IPS-20b (cell line): ENCODE measurements at regions not wholly inside any gene's neighbourhood (a gene's known extent, or its start where the extent isn't known, plus 50 kb on each side); places are given as distances from the start of the nearest gene placed in this dataset.
"Not testable (repeated sequence)": the region's sequence is repeated elsewhere in the genome, so short reads cannot be mapped to it uniquely, and the experiment has no call there.

Source experiments
- H3K27ac ChIP-seq: one replicate; pipeline ENCODE4 v1.5.1; 2013; ENCODE audit warnings: low read length
- H3K27me3 ChIP-seq: 2 replicates; pipeline ENCODE4 v1.6.1; 2013; ENCODE audit warnings: mild to moderate bottlenecking, low read length, inconsistent platforms; ENCODE audit not compliant: insufficient read depth
- H3K36me3 ChIP-seq: 2 replicates; pipeline ENCODE4 v1.6.1; 2013; ENCODE audit warnings: low read depth, mild to moderate bottlenecking, inconsistent platforms, low read length, moderate library complexity; ENCODE audit not compliant: insufficient read depth
- H3K4me1 ChIP-seq: 2 replicates; pipeline ENCODE4 v1.6.1; 2013; ENCODE audit warnings: mild to moderate bottlenecking, control low read depth, inconsistent platforms, low read length, moderate library complexity; ENCODE audit not compliant: insufficient read depth
- H3K4me3 ChIP-seq: 2 replicates; pipeline ENCODE4 v1.5.1; 2013; ENCODE audit warnings: mild to moderate bottlenecking, low read length, inconsistent platforms
- H3K9ac ChIP-seq: 2 replicates; pipeline ENCODE4 v1.6.1; 2013; ENCODE audit warnings: low read depth, mild to moderate bottlenecking, inconsistent platforms, low read length, moderate library complexity
- H3K9me3 ChIP-seq: 2 replicates; pipeline ENCODE4 v1.6.1; 2013; ENCODE audit warnings: mild to moderate bottlenecking, low read depth, low read length, inconsistent platforms; ENCODE audit not compliant: insufficient read depth

DNA sequence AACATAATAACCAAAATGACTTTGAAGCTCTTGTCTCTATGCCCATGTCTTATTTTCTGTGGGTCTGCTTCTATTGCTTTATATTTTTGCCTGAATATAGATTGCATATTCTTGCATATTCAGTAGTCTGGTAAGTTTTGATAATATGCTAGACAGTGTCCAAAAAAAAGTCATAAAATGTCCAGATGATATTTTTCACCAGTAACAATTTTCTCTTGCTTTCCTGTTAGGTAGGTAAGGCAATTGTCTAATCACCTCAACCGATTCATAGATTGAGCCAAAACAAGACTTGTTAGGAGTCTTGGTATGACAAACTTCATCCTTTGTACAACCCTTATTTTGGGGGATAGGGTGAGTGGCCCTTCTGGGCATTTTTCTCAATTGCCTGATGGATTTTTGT lies 277.0 kb upstream of the NRP1 start:
- Histone ChIP-seq H3K9ac (no peak overlapping the region), H3K27ac (no peak overlapping the region), H3K36me3 (no peaks in the 10 kb centered on the region), H3K27me3 (no peaks in the 10 kb centered on the region), H3K4me1 (peaks cover 6% of the 10 kb centered on the region; the same call in 1 of the 2 replicates), H3K4me3 (no peak overlapping the region), H3K9me3 (no peaks in the 10 kb centered on the region)

DNA sequence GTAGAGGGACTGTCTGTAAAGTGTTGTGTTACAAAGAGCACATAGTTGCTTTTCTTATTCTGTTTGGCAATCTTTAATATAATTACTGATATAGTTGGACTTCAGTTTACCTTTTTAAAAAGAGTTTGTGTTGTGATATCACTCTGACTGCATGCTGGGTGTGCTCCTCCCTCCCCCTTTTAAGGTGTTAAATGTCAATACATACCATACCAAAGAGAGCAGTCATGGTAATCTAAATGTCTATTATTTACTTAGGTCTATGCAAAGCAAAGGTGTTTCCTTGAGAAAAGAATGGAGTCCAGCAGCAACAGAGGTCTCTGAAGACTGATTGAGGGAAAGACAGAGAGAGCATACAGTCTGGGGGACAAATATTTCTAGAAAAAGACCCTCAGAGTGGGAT lies 275.1 kb upstream of the NRP1 start:
- H3K9ac ChIP-seq = no peak overlapping the region
- H3K27ac ChIP-seq = no peak overlapping the region
- no peak overlapping the region for H3K4me3 ChIP-seq
- no peaks in the 10 kb centered on the region for H3K9me3 ChIP-seq
- H3K4me1 ChIP-seq = peaks cover 6% of the 10 kb centered on the region; the same call in 1 of the 2 replicates
- H3K27me3 ChIP-seq = no peaks in the 10 kb centered on the region
- no peaks in the 10 kb centered on the region for H3K36me3 ChIP-seq

- H3K36me3 ChIP-seq = no peaks in the 10 kb centered on the region
- H3K9me3 ChIP-seq = no peaks in the 10 kb centered on the region
- no peak overlapping the region for H3K27ac ChIP-seq
- no peaks in the 10 kb centered on the region for H3K27me3 ChIP-seq
- no peak overlapping the region for H3K9ac ChIP-seq
- no peaks in the 10 kb centered on the region; the same call in 1 of the 2 replicates for H3K4me1 ChIP-seq
- no peak overlapping the region for H3K4me3 ChIP-seq
Measured at GRCh38 chr10:33602278-33602677, 267.8 kb upstream of the NRP1 start.

- Histone ChIP-seq H3K27me3 (no peaks in the 10 kb centered on the region), H3K4me3 (no peak overlapping the region), H3K4me1 (no peaks in the 10 kb centered on the region; the same call in 1 of the 2 replicates), H3K9ac (no peak overlapping the region), H3K36me3 (no peaks in the 10 kb centered on the region), H3K9me3 (no peaks in the 10 kb centered on the region), H3K27ac (no peak overlapping the region)
Measured at GRCh38 chr10:33600381-33600780, 265.9 kb upstream of the NRP1 start.

GRCh38 chr10:33596422-33596821 lies 262.0 kb upstream of the NRP1 start:
- Histone ChIP-seq H3K27me3 (no peaks in the 10 kb centered on the region), H3K36me3 (no peaks in the 10 kb centered on the region), H3K9me3 (no peaks in the 10 kb centered on the region), H3K4me1 (no peaks in the 10 kb centered on the region), H3K4me3 (no peak overlapping the region), H3K9ac (no peak overlapping the region), H3K27ac (no peak overlapping the region)

DNA sequence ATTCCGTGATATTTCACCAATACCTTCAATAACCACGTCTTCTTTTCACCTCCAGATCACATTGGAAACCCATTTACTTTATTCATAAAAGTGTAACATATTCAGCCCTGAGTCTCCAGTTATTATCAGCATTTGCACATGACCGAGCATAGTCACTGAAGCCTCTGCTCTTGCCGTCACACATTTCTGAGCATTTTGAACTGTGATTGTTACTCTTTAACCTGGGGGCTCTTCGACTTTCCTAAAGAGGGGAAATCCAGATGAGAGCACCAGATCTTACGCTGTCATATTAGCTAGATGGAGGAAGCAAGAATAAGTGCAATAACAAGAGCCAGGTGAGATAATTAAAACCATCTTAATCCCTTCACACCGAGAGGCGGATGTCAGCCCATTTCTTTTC lies 260.0 kb upstream of the NRP1 start:
- Histone ChIP-seq H3K4me1 (no peaks in the 10 kb centered on the region), H3K27ac (no peak overlapping the region), H3K9me3 (no peaks in the 10 kb centered on the region), H3K4me3 (no peak overlapping the region), H3K27me3 (no peaks in the 10 kb centered on the region), H3K9ac (no peak overlapping the region), H3K36me3 (no peaks in the 10 kb centered on the region)

GRCh38 chr10:33588974-33589600 lies 254.6 kb upstream of the NRP1 start:
- H3K4me1 ChIP-seq = no peaks in the 10 kb centered on the region
- no peaks in the 10 kb centered on the region for H3K27me3 ChIP-seq
- H3K9ac ChIP-seq = no peak overlapping the region
- no peak overlapping the region for H3K27ac ChIP-seq
- peaks cover 17% of the 10 kb centered on the region for H3K9me3 ChIP-seq
- H3K4me3 ChIP-seq = 0 out of 2 replicates have a peak overlapping the region, but pooled peaks have one; percentile 0
- H3K36me3 ChIP-seq = no peaks in the 10 kb centered on the region

DNA sequence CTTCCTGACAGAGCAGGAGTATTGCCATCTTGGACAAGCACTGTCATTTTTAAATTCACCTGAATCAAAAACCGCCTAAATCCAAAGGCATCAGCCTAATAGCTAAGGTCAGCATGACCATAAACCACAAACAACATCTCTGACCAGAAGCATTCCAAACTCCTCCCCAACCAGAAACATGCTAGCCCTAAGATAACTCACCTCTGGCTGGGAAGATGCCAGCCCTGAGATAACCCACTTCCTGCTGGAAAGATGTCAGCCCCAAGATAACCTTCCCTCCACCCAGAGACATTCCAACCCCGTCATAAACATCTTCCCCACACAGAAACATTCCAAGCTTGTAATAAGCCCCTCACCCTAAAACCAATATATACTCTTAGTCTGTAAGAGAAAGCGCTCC lies 250.1 kb upstream of the NRP1 start:
- H3K27ac ChIP-seq, H3K9ac ChIP-seq, H3K4me1 ChIP-seq, H3K36me3 ChIP-seq, H3K27me3 ChIP-seq, H3K4me3 ChIP-seq: not testable (repeated sequence)
- peaks cover 17% of the 10 kb centered on the region for H3K9me3 ChIP-seq

DNA sequence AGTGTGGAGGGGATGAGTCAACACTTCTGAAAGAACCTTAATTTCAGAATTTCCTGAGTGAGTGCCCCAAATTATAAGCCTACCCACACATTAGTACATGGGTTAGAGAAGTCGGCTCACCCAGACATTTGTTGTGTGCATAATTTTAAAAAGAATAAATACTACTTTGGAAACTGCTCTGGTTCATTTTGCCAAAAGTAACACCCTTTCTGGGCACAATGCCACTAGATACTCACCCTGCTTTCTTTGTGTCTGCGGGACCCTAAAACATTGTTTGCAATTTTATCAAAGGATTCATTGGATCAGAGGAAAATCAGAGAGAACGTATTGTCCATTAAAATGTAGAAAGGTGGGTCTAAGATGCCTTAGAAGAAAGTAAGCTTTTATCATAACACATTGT lies 245.5 kb upstream of the NRP1 start:
- H3K27me3 ChIP-seq = no peaks in the 10 kb centered on the region
- no peaks in the 10 kb centered on the region for H3K4me1 ChIP-seq
- H3K36me3 ChIP-seq = no peaks in the 10 kb centered on the region
- no peak overlapping the region for H3K9ac ChIP-seq
- H3K9me3 ChIP-seq = no peaks in the 10 kb centered on the region
- H3K27ac ChIP-seq = no peak overlapping the region
- H3K4me3 ChIP-seq = no peak overlapping the region

- H3K4me3 ChIP-seq = no peak overlapping the region
- H3K9ac ChIP-seq = no peak overlapping the region
- no peak overlapping the region for H3K27ac ChIP-seq
- no peaks in the 10 kb centered on the region for H3K36me3 ChIP-seq
- no peaks in the 10 kb centered on the region for H3K27me3 ChIP-seq
- no peaks in the 10 kb centered on the region for H3K9me3 ChIP-seq
- H3K4me1 ChIP-seq = no peaks in the 10 kb centered on the region
Measured at GRCh38 chr10:33573606-33574005, 239.1 kb upstream of the NRP1 start.

DNA sequence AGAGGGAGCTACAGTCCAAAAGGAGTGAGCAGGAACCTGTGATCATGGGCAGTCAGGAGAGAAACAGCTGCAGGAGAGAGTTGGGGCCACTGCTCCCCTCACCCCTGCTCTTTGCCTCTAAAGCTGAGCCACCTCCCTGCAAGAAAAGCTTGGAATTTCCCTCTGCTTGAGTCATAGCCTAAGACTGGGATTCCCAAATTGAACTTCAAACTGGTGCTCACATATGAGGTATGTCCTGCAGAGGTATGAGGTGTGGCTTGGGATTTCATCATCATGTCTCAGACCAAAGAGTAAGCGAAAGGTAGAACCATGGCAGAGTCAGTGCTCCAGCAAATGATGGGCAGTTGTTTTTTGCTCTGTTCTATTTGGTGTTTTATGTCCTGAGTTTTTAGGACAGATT lies 237.1 kb upstream of the NRP1 start:
- Histone ChIP-seq H3K27ac (no peak overlapping the region), H3K4me3 (no peak overlapping the region), H3K36me3 (no peaks in the 10 kb centered on the region), H3K27me3 (no peaks in the 10 kb centered on the region), H3K9ac (no peak overlapping the region), H3K4me1 (no peaks in the 10 kb centered on the region; the same call in 1 of the 2 replicates), H3K9me3 (no peaks in the 10 kb centered on the region)

DNA sequence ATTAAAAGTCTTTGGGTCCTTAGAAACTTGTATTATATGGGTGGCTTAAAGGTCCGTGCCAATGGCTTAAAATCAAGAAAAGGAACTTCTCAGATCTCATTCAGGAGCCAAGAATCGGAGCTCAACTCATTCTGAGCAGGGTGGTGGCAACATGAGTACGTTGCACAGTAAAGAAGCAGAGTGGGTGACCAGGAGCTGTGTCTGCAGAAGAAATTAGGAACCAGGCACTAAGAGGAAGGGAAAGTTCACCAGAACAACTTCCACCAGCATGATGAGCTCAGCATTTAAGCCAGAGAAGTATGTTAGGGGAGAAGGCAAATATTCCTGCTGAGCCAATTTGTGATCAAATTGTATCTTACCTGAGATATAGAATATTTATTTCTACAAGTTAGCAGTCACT lies 236.0 kb upstream of the NRP1 start:
- Histone ChIP-seq H3K4me1 (peaks cover 6% of the 10 kb centered on the region; the same call in 1 of the 2 replicates), H3K27me3 (no peaks in the 10 kb centered on the region), H3K9ac (no peak overlapping the region), H3K36me3 (no peaks in the 10 kb centered on the region), H3K4me3 (no peak overlapping the region), H3K9me3 (no peaks in the 10 kb centered on the region), H3K27ac (no peak overlapping the region)
